IMR-90 (cell line): ENCODE measurements at regions not wholly inside any gene's neighbourhood (a gene's known extent, or its start where the extent isn't known, plus 50 kb on each side); places are given as distances from the start of the nearest gene placed in this dataset.

Source experiments
- ATAC-seq: fragments of 200-7000 bp; cut with Tn5 transposase; 2 replicates; pipeline ENCODE4 v1.9.1; 2020; ENCODE audit warnings: low read depth, mild to moderate bottlenecking, moderate library complexity
- BruUV-seq: library from RNA; stranded (reverse); fragments of 400-500 nt; replicated peaks from 2 replicates; lab custom pipeline; 2021; lab: Mats Ljungman, UMichigan
- CTCF ChIA-PET: fragments of 300-600 bp; formaldehyde crosslinking; extraction: SDS; loops from one replicate; lab custom pipeline; 2021; ENCODE audit warnings: antibody characterized with exemption; lab: Yijun Ruan, JAX
- POLR2A ChIA-PET: fragments of 300-600 bp; sonication (Branson Sonifier 250); formaldehyde crosslinking; loops from one replicate; lab custom pipeline; 2022; ENCODE audit warnings: antibody characterized with exemption; ENCODE audit not compliant: unreplicated experiment; lab: Charles Lee
- DNase-seq: peaks from one replicate; pipeline ENCODE4 v3.0.0; 2013
- H2AFZ ChIP-seq: replicated peaks from 2 replicates; pipeline ENCODE3; 2013; ENCODE audit warnings: low read length, mild to moderate bottlenecking; ENCODE audit not compliant: poor library complexity
- H2AK5ac ChIP-seq: 2 replicates; pipeline ENCODE4 v1.6.1; 2013; ENCODE audit warnings: low read depth, low read length, inconsistent platforms
- H2AK9ac ChIP-seq: replicated peaks from 2 replicates; pipeline ENCODE3; 2013; ENCODE audit warnings: mild to moderate bottlenecking, low read depth, low read length, moderate library complexity; ENCODE audit not compliant: poor library complexity
- H2BK120ac ChIP-seq: 2 replicates; pipeline ENCODE4 v1.6.1; 2013; ENCODE audit warnings: low read depth, low read length, inconsistent platforms
- H2BK15ac ChIP-seq: 3 replicates; pipeline ENCODE4 v1.6.1; 2013; ENCODE audit warnings: low read depth, low read length, inconsistent platforms
- H2BK20ac ChIP-seq: 2 replicates; pipeline ENCODE4 v1.6.1; 2013; ENCODE audit warnings: low read depth, mild to moderate bottlenecking, inconsistent platforms, low read length, moderate library complexity
- H2BK5ac ChIP-seq: 2 replicates; pipeline ENCODE4 v1.6.1; 2013; ENCODE audit warnings: mild to moderate bottlenecking, low read depth, low read length, inconsistent platforms; ENCODE audit not compliant: poor library complexity, severe bottlenecking
- H3K14ac ChIP-seq: replicated peaks from 2 replicates; pipeline ENCODE4 v1.6.1; 2013; ENCODE audit warnings: low read depth, low read length, inconsistent platforms
- H3K18ac ChIP-seq: 2 replicates; pipeline ENCODE4 v1.6.1; 2013; ENCODE audit warnings: low read depth, low read length, control low read depth
- H3K23ac ChIP-seq: 2 replicates; pipeline ENCODE4 v1.6.1; 2013; ENCODE audit warnings: low read depth, low read length, inconsistent platforms
- H3K27ac ChIP-seq: 2 replicates; pipeline ENCODE4 v1.5.1; 2013; ENCODE audit warnings: mild to moderate bottlenecking, control low read depth, low read length; ENCODE audit not compliant: insufficient read depth
- H3K27me3 ChIP-seq: 2 replicates; pipeline ENCODE4 v1.6.1; 2013; ENCODE audit warnings: low read length; ENCODE audit not compliant: control insufficient read depth, insufficient read depth
- H3K36me3 ChIP-seq: 2 replicates; pipeline ENCODE4 v1.6.1; 2013; ENCODE audit warnings: low read length, mixed read lengths; ENCODE audit not compliant: control insufficient read depth, insufficient read depth
- H3K4ac ChIP-seq: 2 replicates; pipeline ENCODE4 v1.6.1; 2013; ENCODE audit warnings: low read depth, low read length, inconsistent platforms
- H3K4me1 ChIP-seq: 2 replicates; pipeline ENCODE4 v1.6.1; 2013; ENCODE audit warnings: low read length, mixed read lengths; ENCODE audit not compliant: control insufficient read depth, insufficient read depth
- H3K4me2 ChIP-seq: 2 replicates; pipeline ENCODE4 v1.6.1; 2013; ENCODE audit warnings: low read depth, mild to moderate bottlenecking, control low read depth, low read length, moderate library complexity
- H3K4me3 ChIP-seq: 2 replicates; pipeline ENCODE4 v1.5.1; 2013; ENCODE audit warnings: low read depth, mild to moderate bottlenecking, control low read depth, low read length, moderate library complexity; ENCODE audit not compliant: insufficient read depth
- H3K56ac ChIP-seq: 2 replicates; pipeline ENCODE4 v1.6.1; 2013; ENCODE audit warnings: low read length, inconsistent platforms; ENCODE audit not compliant: insufficient read depth; ENCODE audit errors: extremely low read depth
- H3K79me1 ChIP-seq, 2 experiments: 2 replicates each; pipeline ENCODE4 v1.6.1; 2013; ENCODE audit warnings: low read length in 2 of 2, inconsistent platforms in 1 of 2, low read depth in 1 of 2
- H3K9ac ChIP-seq: 2 replicates; pipeline ENCODE4 v1.6.1; 2013; ENCODE audit warnings: low read depth, low read length, control low read depth
- H3K9me1 ChIP-seq: 2 replicates; pipeline ENCODE4 v1.6.1; 2013; ENCODE audit warnings: low read length, inconsistent platforms; ENCODE audit not compliant: insufficient read depth
- H3K9me3 ChIP-seq: 2 replicates; pipeline ENCODE4 v1.6.1; 2013; ENCODE audit warnings: low read length; ENCODE audit not compliant: control insufficient read depth, insufficient read depth
- H4K20me1 ChIP-seq: 2 replicates; pipeline ENCODE4 v1.6.1; 2013; ENCODE audit warnings: low read length, inconsistent platforms; ENCODE audit not compliant: insufficient read depth
- H4K5ac ChIP-seq: 2 replicates; pipeline ENCODE4 v1.6.1; 2013; ENCODE audit warnings: mild to moderate bottlenecking, low read depth, low read length, control low read depth
- H4K8ac ChIP-seq, 2 experiments: 2 replicates each; pipeline ENCODE4 v1.6.1; 2013; ENCODE audit warnings: low read depth in 2 of 2, low read length in 2 of 2, control low read depth in 1 of 2, inconsistent platforms in 1 of 2
- H4K91ac ChIP-seq: 2 replicates; pipeline ENCODE4 v1.6.1; 2013; ENCODE audit warnings: low read depth, low read length, inconsistent platforms; ENCODE audit not compliant: insufficient read depth
- CEBPB ChIP-seq: IDR thresholded peaks from 2 replicates; pipeline ENCODE4 v1.6.1; 2012; ENCODE audit warnings: low read depth, low read length, improper control_type of control experiment
- CHD1 ChIP-seq: IDR thresholded peaks from 2 replicates; pipeline ENCODE4 v1.6.1; 2012; ENCODE audit warnings: low read depth, low read length, improper control_type of control experiment
- MAFK ChIP-seq: IDR thresholded peaks from 2 replicates; pipeline ENCODE4 v1.6.1; 2012; ENCODE audit warnings: low read depth, low read length, improper control_type of control experiment
- MXI1 ChIP-seq: IDR thresholded peaks from 2 replicates; pipeline ENCODE4 v1.6.1; 2012; ENCODE audit warnings: low read depth, mild to moderate bottlenecking, low read length, moderate library complexity, borderline replicate concordance
- RFX5 ChIP-seq: IDR thresholded peaks from 2 replicates; pipeline ENCODE4 v1.8.0; 2012; ENCODE audit warnings: low read depth, mild to moderate bottlenecking, low read length, moderate library complexity
- SMC3 ChIP-seq: fragments of 150-350 bp; IDR thresholded peaks from 2 replicates; pipeline ENCODE4 v1.6.1; 2016; ENCODE audit warnings: low read depth, mild to moderate bottlenecking, antibody characterized with exemption, low read length, moderate library complexity
- USF2 ChIP-seq: fragments of 150-350 bp; IDR thresholded peaks from 2 replicates; pipeline ENCODE4 v1.6.1; 2017; ENCODE audit warnings: mild to moderate bottlenecking, antibody characterized with exemption, low read length, low read depth
- dilution Hi-C: fragments of 300-500 bp; cut with HindIII; formaldehyde crosslinking; loops from one replicate; pipeline ENCODE4 v1.14.3; 2018; ENCODE audit warnings: low sequenced_read_pairs; ENCODE audit not compliant: unreplicated experiment
- in situ Hi-C: fragments of 300-500 bp; cut with MboI; formaldehyde crosslinking; loops from 3 replicates; pipeline ENCODE4 v1.14.3; 2019; ENCODE audit warnings: low sequenced_read_pairs, inconsistent platforms, mixed read lengths
- intact Hi-C: fragments of 100-400 bp; cut with micrococcal nuclease; formaldehyde crosslinking; loops from 2 replicates; pipeline ENCODE4 v1.10.0; 2022
- TF ChIP-seq, protein P1 (sequence below): conservative IDR thresholded peaks from 2 replicates; pipeline ENCODE4 v1.5.1; 2012; ENCODE audit warnings: mild to moderate bottlenecking, low read depth, low read length, improper control_type of control experiment
- TF ChIP-seq, protein P2 (sequence below): fragments of 150-350 bp; IDR thresholded peaks from 2 replicates; pipeline ENCODE4 v1.6.1; 2016; ENCODE audit warnings: low read depth, mild to moderate bottlenecking, low read length, moderate library complexity, borderline replicate concordance

DNA sequence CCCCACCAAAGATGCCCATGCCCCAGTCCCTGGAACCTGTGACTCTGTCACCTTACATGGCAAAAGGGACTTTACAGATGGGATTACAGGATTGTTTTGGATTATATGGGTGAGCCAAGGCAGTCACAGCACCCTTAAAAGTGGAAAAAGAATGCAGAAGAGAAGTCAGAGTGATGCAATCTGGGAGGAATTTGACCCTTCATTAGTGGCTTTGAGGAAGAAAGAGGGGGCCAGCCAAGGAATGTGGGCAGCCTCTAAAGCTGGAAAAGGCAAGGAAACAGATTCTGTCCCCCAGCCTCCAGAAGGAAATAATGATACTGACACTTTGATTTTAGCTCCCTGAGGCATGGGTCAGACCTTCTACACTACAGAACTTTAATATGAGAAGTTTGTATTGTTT lies 257.3 kb upstream of the ISX start:
- Histone ChIP-seq H2BK20ac (no peak overlapping the region), H2AK9ac (no peak overlapping the region), H4K8ac (no peak overlapping the region), H3K14ac (no peak overlapping the region), H2BK120ac (no peak overlapping the region), H3K27ac (no peak overlapping the region), H3K27me3 (no peaks in the 10 kb centered on the region), H3K4me1 (no peaks in the 10 kb centered on the region), H4K5ac (no peak overlapping the region), H3K4ac (no peak overlapping the region), H3K79me1 (no peaks in the 10 kb centered on the region), H3K4me3 (no peak overlapping the region), H3K9me3 (peaks cover 24% of the 10 kb centered on the region), H3K4me2 (no peak overlapping the region), H3K9ac (no peak overlapping the region), H2BK15ac (no peak overlapping the region), H3K23ac (no peak overlapping the region), H4K91ac (no peak overlapping the region), H3K9me1 (no peaks in the 10 kb centered on the region), H3K56ac (no peak overlapping the region), H3K18ac (no peak overlapping the region), H2AFZ (no peak overlapping the region), H2BK5ac (no peak overlapping the region), H4K20me1 (no peaks in the 10 kb centered on the region), H3K36me3 (no peaks in the 10 kb centered on the region), H2AK5ac (no peak overlapping the region)
- no TSS peak for BruUV-seq
- dilution Hi-C loops = no loop called here
- CTCF ChIA-PET = no interaction called here
- ATAC-seq (no peak), DNase-seq (no peak)
- POLR2A ChIA-PET = no interaction called here
- intact Hi-C loops = no loop called here
- in situ Hi-C loops = no loop called here
- no peak for TF ChIP-seq RFX5
- TF ChIP-seq CHD1 = no peak
- TF ChIP-seq, protein P1, sequence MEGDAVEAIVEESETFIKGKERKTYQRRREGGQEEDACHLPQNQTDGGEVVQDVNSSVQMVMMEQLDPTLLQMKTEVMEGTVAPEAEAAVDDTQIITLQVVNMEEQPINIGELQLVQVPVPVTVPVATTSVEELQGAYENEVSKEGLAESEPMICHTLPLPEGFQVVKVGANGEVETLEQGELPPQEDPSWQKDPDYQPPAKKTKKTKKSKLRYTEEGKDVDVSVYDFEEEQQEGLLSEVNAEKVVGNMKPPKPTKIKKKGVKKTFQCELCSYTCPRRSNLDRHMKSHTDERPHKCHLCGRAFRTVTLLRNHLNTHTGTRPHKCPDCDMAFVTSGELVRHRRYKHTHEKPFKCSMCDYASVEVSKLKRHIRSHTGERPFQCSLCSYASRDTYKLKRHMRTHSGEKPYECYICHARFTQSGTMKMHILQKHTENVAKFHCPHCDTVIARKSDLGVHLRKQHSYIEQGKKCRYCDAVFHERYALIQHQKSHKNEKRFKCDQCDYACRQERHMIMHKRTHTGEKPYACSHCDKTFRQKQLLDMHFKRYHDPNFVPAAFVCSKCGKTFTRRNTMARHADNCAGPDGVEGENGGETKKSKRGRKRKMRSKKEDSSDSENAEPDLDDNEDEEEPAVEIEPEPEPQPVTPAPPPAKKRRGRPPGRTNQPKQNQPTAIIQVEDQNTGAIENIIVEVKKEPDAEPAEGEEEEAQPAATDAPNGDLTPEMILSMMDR = no peak
- TF ChIP-seq SMC3 = no peak
- no peak for TF ChIP-seq MAFK
- TF ChIP-seq MXI1 = no peak
- no peak for TF ChIP-seq USF2
- no peak for TF ChIP-seq CEBPB
- TF ChIP-seq, protein P2, sequence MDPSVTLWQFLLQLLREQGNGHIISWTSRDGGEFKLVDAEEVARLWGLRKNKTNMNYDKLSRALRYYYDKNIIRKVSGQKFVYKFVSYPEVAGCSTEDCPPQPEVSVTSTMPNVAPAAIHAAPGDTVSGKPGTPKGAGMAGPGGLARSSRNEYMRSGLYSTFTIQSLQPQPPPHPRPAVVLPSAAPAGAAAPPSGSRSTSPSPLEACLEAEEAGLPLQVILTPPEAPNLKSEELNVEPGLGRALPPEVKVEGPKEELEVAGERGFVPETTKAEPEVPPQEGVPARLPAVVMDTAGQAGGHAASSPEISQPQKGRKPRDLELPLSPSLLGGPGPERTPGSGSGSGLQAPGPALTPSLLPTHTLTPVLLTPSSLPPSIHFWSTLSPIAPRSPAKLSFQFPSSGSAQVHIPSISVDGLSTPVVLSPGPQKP = no peak
